DMS153 treated with DMSO at 0.1 percent for 48 hours (cell line): ENCODE measurements at regions not wholly inside any gene's neighbourhood (a gene's known extent, or its start where the extent isn't known, plus 50 kb on each side); places are given as distances from the start of the nearest gene placed in this dataset.
"Not testable (repeated sequence)": the region's sequence is repeated elsewhere in the genome, so short reads cannot be mapped to it uniquely, and the experiment has no call there.

Experiments
- DNase-seq: peaks from one replicate; lab custom pipeline; 2025; ENCODE audit not compliant: unreplicated experiment; lab: John Stamatoyannopoulos, UW

GRCh38 chr13:88958821-88959220, 1287.7 kb downstream of the SLITRK5 start:
- no peak for DNase-seq

GRCh38 chr13:88976466-88976865, 1305.3 kb downstream of the SLITRK5 start:
- no peak for DNase-seq

GRCh38 chr13:88978607-88979006, 1307.4 kb downstream of the SLITRK5 start:
- DNase-seq: no peak

GRCh38 chr13:88979465-88980175, 1308.4 kb downstream of the SLITRK5 start:
- DNase-seq: peak; percentile 22

GRCh38 chr13:89003656-89004055, 1332.5 kb downstream of the SLITRK5 start:
- DNase-seq: no peak

- DNase-seq: no peak
Observed at GRCh38 chr13:89011615-89012014, 1340.4 kb downstream of the SLITRK5 start.

GRCh38 chr13:89027694-89028306, 1356.6 kb downstream of the SLITRK5 start:
- DNase-seq: no peak

- no peak for DNase-seq
Observed at GRCh38 chr13:89029062-89029461, 1357.9 kb downstream of the SLITRK5 start.

- no peak for DNase-seq
Observed at GRCh38 chr13:89034015-89034414, 1362.8 kb downstream of the SLITRK5 start.

- DNase-seq: no peak
Observed at GRCh38 chr13:89052699-89053098, 1381.5 kb downstream of the SLITRK5 start.

GRCh38 chr13:89053418-89053817, 1382.2 kb downstream of the SLITRK5 start:
- DNase-seq: no peak

GRCh38 chr13:89057274-89057673, 1386.1 kb downstream of the SLITRK5 start:
- DNase-seq: no peak

GRCh38 chr13:89057862-89058261, 1386.7 kb downstream of the SLITRK5 start:
- no peak for DNase-seq

- peak; percentile 63 for DNase-seq
Observed at GRCh38 chr13:89061821-89062220, 1390.7 kb downstream of the SLITRK5 start.

- DNase-seq: peak; percentile 67
Observed at GRCh38 chr13:89066868-89067466, 1395.8 kb downstream of the SLITRK5 start.

GRCh38 chr13:89072979-89073378, 1401.8 kb downstream of the SLITRK5 start:
- no peak for DNase-seq

- DNase-seq: no peak
Observed at GRCh38 chr13:89076622-89077021, 1405.5 kb downstream of the SLITRK5 start.

GRCh38 chr13:89082623-89083022, 1411.5 kb downstream of the SLITRK5 start:
- no peak for DNase-seq

GRCh38 chr13:89088107-89088506, 1416.9 kb downstream of the SLITRK5 start:
- not testable (repeated sequence) for DNase-seq

- no peak for DNase-seq
Observed at GRCh38 chr13:89097994-89098393, 1426.8 kb downstream of the SLITRK5 start.

GRCh38 chr13:89113744-89114143, 1442.6 kb downstream of the SLITRK5 start:
- DNase-seq: no peak

GRCh38 chr13:89115307-89115706, 1444.1 kb downstream of the SLITRK5 start:
- no peak for DNase-seq
